ENCODE measurements at regions not wholly inside any gene's neighbourhood (a gene's known extent, or its start where the extent isn't known, plus 50 kb on each side); places are given as distances from the start of the nearest gene placed in this dataset.

DNA sequence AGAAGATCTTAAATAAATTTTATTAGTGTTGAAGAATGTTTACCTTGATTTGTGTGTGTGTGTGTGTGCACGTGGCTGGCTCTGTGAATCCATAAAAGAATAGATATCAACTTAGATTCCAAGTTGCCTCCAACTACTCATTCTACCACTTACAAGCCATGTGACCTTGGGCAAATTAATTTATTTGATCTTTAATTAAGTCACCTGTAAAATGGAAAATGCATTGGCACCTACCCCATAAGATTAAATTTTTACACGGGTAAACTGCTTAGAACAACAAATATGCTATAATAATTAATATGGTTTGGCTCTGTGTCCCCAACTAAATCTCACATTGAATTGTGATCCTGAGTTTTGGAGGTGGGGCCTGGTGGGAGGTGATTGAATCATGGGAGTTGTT is 604.9 kb upstream of the NRG3 start:
- peaks cover 0 to 13% (median 2%) of the 10 kb centered on the region in 7 donors for H3K9me3 Mint-ChIP-seq
- H3K36me3 Mint-ChIP-seq = no peaks in the 10 kb centered on the region

DNA sequence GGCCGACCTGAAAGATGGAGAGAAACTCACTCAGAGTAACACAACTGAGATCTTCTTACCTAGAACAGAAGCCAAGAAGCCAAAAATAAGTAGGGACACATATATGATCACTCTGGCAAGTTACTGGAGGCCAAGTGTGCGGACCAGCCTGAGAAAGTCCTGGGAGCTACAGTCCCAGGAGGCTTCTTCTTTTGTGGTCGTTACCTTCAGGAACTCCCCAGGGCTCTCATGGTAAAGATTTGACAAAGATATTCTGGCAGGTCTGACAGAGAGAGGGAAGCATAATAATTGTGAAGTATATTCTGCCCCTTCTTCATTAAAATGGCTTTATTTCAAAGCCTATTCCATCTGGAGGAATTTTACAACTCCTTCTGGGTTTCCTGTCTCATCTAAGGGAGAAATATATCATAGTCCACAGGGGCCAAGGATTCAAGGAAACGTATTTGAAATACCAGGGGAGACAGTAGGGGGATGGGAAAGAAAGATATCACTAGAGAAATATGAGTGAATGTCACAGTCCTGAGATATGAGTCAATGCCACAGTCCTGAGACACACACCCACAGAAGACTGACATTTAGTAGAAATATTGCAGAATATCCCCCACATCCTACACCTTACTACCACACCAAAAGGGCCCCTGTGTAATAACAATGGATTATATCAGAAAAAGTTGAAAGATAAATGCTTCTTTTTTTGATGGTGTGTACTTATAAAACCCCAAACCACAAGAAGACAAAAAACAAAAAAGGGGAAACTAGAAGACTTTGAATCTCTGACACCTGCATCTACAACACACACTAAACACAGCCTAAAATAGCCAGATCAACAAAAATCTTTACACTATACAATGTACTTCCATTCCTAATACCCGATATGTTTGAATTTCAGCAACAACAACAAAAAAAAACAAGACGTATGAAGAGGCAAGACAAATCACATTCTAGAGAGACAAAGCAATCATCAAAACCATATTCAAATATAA is 594.2 kb upstream of the NRG3 start:
- Histone ChIP-seq H3K27ac (ENCODE audit: low read depth in 1 of 2, low read length in 2 of 2) (no peak overlapping the region), H3K27me3 (ENCODE audit: control insufficient read depth in 2 of 2, insufficient read depth in 2 of 2, low read length in 2 of 2) (no peaks in the 10 kb centered on the region), H3K4me3 (replicated peaks in 1 of 3; ENCODE audit: low read depth in 2 of 3, low read length in 3 of 3) (no peak overlapping the region), H3K9me3 (replicated peaks in 1 of 2; ENCODE audit: control insufficient read depth in 1 of 2, insufficient read depth in 1 of 2, low read length in 2 of 2) (no peaks in the 10 kb centered on the region), H3K4me2 (replicated peaks; ENCODE audit: extremely low read depth, low read length, poor library complexity, severe bottlenecking) (no peak overlapping the region), H2AFZ (ENCODE audit: insufficient read depth, low read depth, low read length, poor library complexity, severe bottlenecking) (no peak overlapping the region), H3K79me2 (ENCODE audit: insufficient read depth, low read length) (no peaks in the 10 kb centered on the region), H4K20me1 (ENCODE audit: insufficient read depth, low read length) (no peaks in the 10 kb centered on the region), H3K9ac (ENCODE audit: insufficient read depth, low read length, poor library complexity, severe bottlenecking) (no peak overlapping the region), H3K4me1 (ENCODE audit: control insufficient read depth in 1 of 2, insufficient read depth in 2 of 2, low read length in 2 of 2) (no peaks in the 10 kb centered on the region), H3K36me3 (replicated peaks in 1 of 2; ENCODE audit: control insufficient read depth in 1 of 2, insufficient read depth in 2 of 2, low read length in 2 of 2) (no peaks in the 10 kb centered on the region)
- H3K4me3 Mint-ChIP-seq = no peak overlapping the region
- TF ChIP-seq, protein P1, sequence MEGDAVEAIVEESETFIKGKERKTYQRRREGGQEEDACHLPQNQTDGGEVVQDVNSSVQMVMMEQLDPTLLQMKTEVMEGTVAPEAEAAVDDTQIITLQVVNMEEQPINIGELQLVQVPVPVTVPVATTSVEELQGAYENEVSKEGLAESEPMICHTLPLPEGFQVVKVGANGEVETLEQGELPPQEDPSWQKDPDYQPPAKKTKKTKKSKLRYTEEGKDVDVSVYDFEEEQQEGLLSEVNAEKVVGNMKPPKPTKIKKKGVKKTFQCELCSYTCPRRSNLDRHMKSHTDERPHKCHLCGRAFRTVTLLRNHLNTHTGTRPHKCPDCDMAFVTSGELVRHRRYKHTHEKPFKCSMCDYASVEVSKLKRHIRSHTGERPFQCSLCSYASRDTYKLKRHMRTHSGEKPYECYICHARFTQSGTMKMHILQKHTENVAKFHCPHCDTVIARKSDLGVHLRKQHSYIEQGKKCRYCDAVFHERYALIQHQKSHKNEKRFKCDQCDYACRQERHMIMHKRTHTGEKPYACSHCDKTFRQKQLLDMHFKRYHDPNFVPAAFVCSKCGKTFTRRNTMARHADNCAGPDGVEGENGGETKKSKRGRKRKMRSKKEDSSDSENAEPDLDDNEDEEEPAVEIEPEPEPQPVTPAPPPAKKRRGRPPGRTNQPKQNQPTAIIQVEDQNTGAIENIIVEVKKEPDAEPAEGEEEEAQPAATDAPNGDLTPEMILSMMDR (IDR thresholded peaks at IDR 0.05) = no peak
- no peaks in the 10 kb centered on the region for H3K36me3 Mint-ChIP-seq
- H3K9me3 Mint-ChIP-seq = peaks cover 0 to 6% (median 2%) of the 10 kb centered on the region in 7 donors
- no peaks in the 10 kb centered on the region for H3K27me3 Mint-ChIP-seq (ENCODE audit: low read depth in 3 of 3)
- WGBS (ENCODE audit: insufficient coverage) = 100% methylated on average over 1 of the region's 6 CpGs
- intact Hi-C loops (cut with micrococcal nuclease) = no loop called here
- no peak for DNase-seq
- no peaks in the 10 kb centered on the region for H3K4me1 Mint-ChIP-seq
- H3K27ac Mint-ChIP-seq = no peak overlapping the region

More for the DNA sequence above, 604.9 kb upstream of the NRG3 start:
- WGBS (ENCODE audit: insufficient coverage) = no CpG with 5 or more reads among the region's 2 CpGs
- Mint-ChIP-seq H3K4me1 (no peaks in the 10 kb centered on the region), H3K27me3 (ENCODE audit: low read depth in 3 of 3) (no peaks in the 10 kb centered on the region), H3K27ac (no peak overlapping the region), H3K4me3 (no peak overlapping the region)
- H3K4me1 ChIP-seq (ENCODE audit: control insufficient read depth in 1 of 2, insufficient read depth in 2 of 2, low read length in 2 of 2) = no peaks in the 10 kb centered on the region
- no peak for DNase-seq
- intact Hi-C loops (cut with micrococcal nuclease) = no loop called here
- no peaks in the 10 kb centered on the region for H4K20me1 ChIP-seq (ENCODE audit: insufficient read depth, low read length)
- no peak overlapping the region for H3K4me3 ChIP-seq (replicated peaks in 1 of 3; ENCODE audit: low read depth in 2 of 3, low read length in 3 of 3)
- TF ChIP-seq, protein P1 (IDR thresholded peaks at IDR 0.05) = no peak
- H3K36me3 ChIP-seq (replicated peaks in 1 of 2; ENCODE audit: control insufficient read depth in 1 of 2, insufficient read depth in 2 of 2, low read length in 2 of 2) = no peaks in the 10 kb centered on the region
- H3K4me2 ChIP-seq (replicated peaks; ENCODE audit: extremely low read depth, low read length, poor library complexity, severe bottlenecking) = no peak overlapping the region
- H2AFZ ChIP-seq (ENCODE audit: insufficient read depth, low read depth, low read length, poor library complexity, severe bottlenecking) = no peak overlapping the region
- H3K9ac ChIP-seq (ENCODE audit: insufficient read depth, low read length, poor library complexity, severe bottlenecking) = no peak overlapping the region
- H3K27me3 ChIP-seq (ENCODE audit: control insufficient read depth in 2 of 2, insufficient read depth in 2 of 2, low read length in 2 of 2) = no peaks in the 10 kb centered on the region
- H3K79me2 ChIP-seq (ENCODE audit: insufficient read depth, low read length) = no peaks in the 10 kb centered on the region
- H3K27ac ChIP-seq (ENCODE audit: low read depth in 1 of 2, low read length in 2 of 2) = no peak overlapping the region
- H3K9me3 ChIP-seq (replicated peaks in 1 of 2; ENCODE audit: control insufficient read depth in 1 of 2, insufficient read depth in 1 of 2, low read length in 2 of 2) = peaks cover 4 to 11% of the 10 kb centered on the region in 2 donors
